CD4-positive, alpha-beta T cell treated with Interleukin-21 for 1 hour (primary cell): ENCODE measurements at regions not wholly inside any gene's neighbourhood (a gene's known extent, or its start where the extent isn't known, plus 50 kb on each side); places are given as distances from the start of the nearest gene placed in this dataset.

Source experiments
- DNase-seq: peaks from one replicate; pipeline ENCODE4 v3.0.0-alpha.2; 2020

GRCh38 chr4:81921751-81922159 is 450.0 kb upstream of the RASGEF1B start:
- no peak for DNase-seq

- DNase-seq = no peak
Measured at GRCh38 chr4:81919810-81920209, 448.1 kb upstream of the RASGEF1B start.

DNA sequence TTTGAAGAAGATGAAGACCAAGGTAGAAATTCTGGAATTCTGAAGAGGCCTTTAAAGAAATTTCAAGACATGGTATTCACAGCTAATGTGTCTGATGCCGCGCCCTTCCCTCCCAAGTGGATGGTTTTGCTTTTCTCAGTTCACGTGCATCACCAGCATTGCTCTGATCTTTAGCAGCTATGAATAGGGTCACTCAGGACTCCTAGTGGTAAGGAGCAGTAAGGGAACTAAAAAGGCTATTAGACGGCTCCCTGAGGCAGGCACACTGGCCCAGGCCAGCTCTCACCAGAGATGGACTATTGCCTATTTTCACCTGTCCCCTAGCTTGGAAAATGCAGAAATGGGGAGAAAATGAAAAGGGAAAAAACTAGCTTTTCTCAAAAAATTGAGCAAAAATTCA is 447.5 kb upstream of the RASGEF1B start:
- DNase-seq = peak; percentile 1

DNA sequence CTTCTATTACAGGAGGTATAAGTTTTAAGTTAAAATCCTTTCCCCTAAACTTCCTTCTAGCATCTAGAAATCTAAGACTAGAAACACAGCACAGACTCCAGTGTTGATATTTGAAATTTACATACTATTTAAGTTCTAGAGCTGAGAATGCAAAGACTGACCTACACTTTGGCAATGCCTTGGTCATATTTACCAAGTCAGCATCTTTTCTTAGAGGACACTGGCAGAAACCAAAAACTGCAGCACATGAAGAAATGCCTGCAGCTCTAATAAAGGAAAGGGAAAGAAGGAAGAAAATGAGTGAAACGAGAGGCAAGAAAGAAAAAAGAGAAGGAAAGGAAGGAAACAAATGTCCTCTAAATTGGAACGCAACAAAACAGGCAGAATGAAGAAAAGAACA is 443.7 kb upstream of the RASGEF1B start:
- DNase-seq = no peak

- no peak for DNase-seq
Measured at GRCh38 chr4:81914623-81915022, 442.9 kb upstream of the RASGEF1B start.

GRCh38 chr4:81913427-81913879 is 441.7 kb upstream of the RASGEF1B start:
- DNase-seq = peak; percentile 53

DNA sequence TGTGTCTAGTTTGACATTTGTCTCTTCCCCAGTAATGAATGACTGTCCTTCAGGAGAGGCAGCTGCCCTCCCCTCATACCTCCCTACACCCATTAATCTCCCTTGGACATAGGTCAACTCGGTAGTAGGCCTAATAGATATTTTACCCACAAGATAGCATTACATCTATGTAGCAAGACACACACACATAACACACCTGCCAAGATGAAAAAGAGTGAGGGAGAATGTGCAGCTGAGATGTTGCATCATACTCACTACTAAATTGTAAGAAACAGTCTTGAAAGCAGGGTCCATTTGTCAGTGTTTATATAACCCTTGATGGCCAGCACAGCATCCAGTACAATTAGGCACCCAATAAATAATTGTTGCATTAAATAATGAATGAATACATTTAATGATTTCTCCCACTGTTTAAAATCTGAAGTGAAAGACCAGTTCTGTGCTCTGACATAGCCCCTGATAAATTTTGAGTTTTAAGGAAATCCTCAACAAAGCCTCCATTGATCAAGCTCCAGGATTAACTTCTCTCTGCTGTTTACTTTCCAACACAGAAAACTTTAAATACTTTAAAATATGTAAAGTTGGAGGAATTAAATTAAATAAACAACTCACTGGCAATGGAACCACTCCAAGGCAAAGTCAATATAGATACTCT is 440.8 kb upstream of the RASGEF1B start:
- no peak for DNase-seq

GRCh38 chr4:81906905-81907304 is 435.2 kb upstream of the RASGEF1B start:
- DNase-seq = no peak

DNA sequence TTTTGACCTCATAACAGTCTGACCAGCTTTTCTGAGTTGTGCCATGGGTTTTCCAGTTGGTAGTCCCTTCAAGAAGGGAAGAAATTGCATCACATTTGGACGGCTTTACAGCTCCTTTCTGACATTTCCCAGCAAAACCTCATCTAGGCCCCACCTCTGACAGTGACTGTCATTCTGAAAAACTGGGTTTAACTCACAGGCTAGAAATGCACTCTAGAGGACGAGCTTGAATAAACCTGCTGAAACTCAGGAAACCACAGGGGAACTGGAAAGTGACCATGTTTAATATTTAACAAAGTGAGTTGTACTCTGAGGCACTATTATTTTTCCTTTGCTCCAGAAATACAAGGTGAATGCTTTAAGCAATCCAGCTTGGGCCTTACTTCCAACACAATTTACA is 434.3 kb upstream of the RASGEF1B start:
- DNase-seq = no peak

DNA sequence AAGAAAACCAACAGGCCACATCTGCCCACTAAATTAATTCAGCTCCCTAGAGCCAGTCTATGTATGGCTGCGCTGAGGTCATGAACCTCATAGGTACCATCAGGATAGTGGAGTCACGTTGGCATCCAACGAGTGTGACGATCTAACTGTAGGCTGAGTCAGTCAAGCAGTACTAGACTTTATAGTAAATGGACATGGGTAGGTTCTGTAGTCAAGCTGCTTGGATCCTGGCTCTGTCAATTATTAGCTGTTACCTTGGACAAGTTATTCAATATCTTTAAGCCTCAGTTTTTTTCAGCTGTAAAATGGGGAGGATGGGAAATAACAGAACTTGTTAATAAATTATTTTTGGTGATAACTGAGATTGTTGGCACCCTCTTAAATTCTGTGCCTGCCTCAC is 432.4 kb upstream of the RASGEF1B start:
- DNase-seq = no peak

DNA sequence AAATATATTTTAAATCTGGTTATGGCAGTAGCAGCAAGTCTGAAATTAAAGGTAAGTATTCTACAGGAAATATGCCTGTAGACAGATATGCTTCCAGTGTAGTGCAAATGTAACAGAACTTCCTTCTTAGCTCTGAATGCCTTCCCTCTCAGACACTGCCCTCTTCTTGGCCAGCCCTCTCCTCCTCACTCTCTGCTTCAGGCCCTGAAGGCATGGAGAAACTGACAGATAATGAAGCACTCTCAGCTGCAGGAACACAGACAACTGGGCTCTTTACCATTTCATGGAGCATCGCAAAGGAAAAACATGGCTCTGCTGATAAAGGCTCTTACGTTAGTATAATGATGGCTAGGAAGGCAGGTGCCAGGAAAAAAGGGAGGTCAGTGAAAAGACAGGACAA is 431.5 kb upstream of the RASGEF1B start:
- DNase-seq = no peak

DNA sequence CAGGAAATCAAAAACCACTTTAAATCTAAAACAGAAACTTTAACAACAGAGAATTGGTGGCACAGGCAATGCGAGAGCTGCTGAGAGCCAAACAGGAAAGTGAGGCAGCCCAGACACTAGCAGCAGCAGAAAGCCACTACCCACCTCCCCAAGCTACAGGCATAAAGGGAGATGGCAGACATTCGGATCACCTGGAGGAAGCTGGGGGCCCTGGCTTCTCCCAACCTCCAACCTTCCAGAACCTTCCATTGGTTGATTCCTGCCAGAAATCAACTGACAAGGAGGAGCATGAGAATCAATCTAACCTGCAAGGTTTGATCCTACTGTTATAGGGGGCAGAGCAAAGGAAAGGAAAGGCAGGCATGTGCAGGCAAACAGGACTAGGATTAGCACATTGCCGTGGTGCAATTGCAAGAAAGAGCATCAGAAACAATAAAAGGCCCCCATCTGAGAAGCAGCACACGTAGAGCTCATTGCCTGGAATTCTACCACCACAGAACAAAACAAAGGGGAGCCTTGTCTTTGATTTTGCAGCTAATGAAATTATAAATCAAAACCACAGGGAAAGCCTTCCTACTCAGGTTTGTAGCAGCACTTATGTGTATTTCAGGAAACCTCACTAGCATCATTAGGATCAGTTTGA is 427.3 kb upstream of the RASGEF1B start:
- DNase-seq = no peak

DNA sequence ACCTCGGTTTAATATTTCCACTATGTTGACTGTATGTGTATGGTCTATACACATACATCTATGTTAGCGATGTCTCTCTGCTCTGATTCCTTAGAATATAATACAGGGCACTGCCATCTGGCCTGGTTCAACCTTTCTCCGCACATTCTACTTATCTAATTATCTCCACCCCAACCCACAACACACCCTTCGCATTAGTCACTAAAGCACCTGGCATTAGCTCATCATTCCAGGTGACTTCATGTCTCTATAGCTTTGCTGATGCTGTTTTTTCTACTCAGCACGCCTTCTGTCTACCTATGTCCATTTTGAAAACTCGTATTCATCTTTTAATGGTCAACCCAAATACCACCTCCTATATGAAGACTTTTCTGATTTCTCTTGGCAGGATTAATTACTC is 425.2 kb upstream of the RASGEF1B start:
- DNase-seq = no peak

- no peak for DNase-seq
Measured at GRCh38 chr4:81891005-81891996, 419.6 kb upstream of the RASGEF1B start.

DNA sequence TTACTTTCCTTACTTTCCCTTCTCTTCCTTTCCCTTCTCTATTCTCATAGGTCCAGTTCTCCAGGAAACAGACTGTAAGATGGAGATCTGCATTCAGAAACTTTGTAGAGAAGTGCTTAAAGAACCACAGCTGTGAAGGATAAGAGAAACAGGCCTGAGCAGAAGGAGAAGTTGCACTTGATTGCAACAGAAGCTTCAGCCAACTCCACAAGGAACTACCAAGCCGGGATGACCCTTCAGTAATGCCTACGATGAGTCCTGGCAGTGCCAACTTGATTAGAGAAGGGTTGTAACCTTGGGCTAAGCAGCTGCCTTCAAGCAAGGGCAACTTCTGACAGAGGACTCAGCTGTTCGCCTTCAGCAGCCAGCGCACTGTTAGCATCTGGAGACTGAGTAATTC is 413.3 kb upstream of the RASGEF1B start:
- DNase-seq = no peak

DNA sequence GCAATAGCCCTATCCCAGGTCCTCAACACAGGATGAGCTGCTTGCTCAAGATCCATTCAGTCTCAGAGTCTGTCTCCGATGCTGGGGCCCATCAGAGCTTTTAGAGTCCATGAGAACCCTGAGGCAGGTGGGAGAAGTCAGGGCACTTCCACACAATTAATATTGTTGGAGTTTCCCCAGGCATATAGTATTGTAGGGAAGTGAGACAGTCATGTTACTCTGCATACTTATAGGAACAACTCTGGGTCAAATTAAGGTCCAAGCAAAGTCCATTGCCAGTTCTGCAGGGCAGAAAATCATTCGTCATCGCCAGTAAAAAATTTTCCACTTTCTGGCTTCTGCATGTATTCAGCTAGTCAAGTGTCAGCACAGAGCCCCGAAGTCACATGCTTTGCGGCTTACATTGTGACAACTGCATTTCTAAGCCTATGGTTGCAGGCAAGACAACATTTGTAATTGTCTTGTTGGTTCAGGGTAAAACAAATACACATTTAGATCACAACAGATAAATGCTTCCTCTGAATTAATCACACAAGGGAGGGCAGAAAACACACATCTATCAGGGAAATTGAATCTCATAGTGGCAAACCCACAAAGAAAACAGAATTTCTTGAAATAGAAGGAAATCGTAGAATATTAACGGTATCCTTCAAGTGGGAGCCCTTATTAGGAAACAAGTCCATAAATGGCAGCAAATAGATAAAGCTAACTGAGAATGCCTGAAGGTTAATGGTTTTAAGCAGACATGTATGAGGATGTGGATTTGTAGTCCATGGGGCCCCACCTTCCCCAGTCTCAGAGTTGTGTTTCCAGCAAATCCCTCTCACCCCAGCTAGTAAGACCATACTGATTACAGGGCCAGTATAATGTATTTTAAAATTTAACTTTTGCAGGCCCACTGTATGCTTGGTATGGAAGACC is 412.1 kb upstream of the RASGEF1B start:
- no peak for DNase-seq

DNA sequence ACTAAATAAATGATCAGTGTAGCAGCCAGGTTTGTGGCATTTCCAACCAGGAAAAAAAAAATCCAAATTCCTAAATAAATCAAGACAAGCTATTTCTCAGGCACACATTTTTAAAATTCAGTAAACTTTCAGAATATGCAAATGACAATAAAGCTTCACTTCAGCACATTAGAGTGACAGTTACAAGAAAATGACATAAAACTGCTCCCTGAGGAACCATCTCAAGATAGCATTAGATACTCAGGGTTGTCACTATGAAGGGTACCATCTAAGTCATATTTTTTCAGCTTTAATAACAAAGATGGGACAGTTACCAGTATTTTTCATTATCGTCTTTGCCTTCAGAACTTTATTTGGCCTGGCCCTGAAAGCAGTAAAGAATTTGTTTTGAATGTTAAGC is 411.3 kb upstream of the RASGEF1B start:
- no peak for DNase-seq

DNA sequence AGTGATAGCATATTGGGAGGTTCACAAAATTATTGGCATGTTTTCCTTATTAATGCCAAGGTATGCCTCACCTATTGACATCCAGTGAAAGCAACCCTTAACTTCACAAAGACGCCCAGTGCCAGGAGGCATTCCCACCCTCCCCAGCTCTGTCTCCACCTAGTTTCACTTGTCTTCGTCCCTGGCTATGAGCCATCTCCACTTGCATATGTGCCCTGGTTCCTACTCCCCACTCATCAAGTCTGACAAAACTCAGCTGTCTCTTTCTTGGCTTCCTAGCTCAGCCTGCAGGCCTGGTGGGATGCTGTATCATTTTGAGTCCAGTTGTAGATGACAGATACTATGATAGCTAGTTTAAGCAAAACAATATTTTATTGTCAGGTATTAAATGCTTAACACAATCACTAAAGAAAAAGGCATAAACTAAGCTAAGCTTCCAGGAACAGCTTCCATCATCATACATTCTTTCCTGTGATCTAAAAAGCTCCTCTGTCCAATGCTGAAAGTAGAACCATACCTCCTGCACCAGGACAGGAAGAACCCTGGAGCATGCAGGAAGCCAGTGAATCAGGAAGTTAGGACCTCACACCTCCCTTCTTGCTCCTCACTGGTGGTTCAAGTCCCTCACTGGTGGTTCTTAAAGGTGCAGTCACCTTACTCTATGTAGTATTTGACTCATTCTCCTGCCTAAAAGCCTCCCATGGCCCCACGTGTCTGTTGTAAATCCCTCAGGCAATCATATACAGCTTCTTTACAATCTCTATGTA is 410.3 kb upstream of the RASGEF1B start:
- DNase-seq = no peak

GRCh38 chr4:81876106-81876505 is 404.4 kb upstream of the RASGEF1B start:
- DNase-seq = no peak

GRCh38 chr4:81874661-81875515 is 403.2 kb upstream of the RASGEF1B start:
- no peak for DNase-seq

DNA sequence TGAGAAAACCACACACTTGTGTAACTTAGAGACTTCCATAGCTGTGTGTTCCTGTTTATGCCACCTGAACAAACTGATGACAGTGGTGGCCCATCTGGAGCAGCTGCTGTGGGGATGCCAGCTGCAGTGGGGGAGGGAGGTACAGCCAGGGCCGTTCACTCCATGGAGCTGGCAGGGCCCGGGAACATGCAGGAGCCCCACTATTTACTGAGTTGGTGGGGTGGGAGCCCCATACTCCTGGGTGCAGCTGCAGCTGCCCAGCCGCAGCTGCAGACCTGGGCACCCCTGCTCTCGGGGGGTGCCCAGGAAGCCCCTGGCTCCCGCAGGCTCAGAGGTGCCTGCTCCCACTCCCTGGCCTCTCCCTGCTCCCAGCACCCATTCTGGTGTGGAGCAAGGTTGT is 398.6 kb upstream of the RASGEF1B start:
- DNase-seq = no peak
